ENCODE measurements at regions not wholly inside any gene's neighbourhood (a gene's known extent, or its start where the extent isn't known, plus 50 kb on each side); places are given as distances from the start of the nearest gene placed in this dataset.

DNA sequence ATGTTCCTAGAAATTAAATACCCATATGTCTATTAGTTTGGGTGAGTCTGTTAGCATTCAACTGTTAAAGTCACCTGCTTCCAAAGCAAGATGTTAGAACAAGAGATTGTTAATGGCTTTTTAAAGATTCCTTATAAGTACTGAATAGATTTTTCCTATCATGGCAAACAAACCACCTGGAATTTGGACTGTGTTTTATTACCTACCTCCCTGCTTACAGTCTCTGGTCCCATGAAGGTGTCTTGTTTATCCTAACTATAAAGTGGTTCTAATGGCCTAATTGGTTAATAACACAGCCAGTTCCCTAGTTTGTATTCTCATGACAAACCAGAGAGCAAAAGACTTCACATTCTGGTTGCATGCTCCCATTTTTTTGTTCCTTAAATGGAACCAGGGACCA is 149.5 kb downstream of the PPP1R2C start:
- no peak overlapping the region for H3K27ac ChIP-seq
- no peaks in the 10 kb centered on the region for H3K4me1 ChIP-seq
- TF ChIP-seq, protein P1, sequence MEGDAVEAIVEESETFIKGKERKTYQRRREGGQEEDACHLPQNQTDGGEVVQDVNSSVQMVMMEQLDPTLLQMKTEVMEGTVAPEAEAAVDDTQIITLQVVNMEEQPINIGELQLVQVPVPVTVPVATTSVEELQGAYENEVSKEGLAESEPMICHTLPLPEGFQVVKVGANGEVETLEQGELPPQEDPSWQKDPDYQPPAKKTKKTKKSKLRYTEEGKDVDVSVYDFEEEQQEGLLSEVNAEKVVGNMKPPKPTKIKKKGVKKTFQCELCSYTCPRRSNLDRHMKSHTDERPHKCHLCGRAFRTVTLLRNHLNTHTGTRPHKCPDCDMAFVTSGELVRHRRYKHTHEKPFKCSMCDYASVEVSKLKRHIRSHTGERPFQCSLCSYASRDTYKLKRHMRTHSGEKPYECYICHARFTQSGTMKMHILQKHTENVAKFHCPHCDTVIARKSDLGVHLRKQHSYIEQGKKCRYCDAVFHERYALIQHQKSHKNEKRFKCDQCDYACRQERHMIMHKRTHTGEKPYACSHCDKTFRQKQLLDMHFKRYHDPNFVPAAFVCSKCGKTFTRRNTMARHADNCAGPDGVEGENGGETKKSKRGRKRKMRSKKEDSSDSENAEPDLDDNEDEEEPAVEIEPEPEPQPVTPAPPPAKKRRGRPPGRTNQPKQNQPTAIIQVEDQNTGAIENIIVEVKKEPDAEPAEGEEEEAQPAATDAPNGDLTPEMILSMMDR (IDR thresholded peaks at IDR 0.05), result no peak
- DNase-seq (no peak), ATAC-seq (no peak)
- H3K36me3 ChIP-seq, result no peaks in the 10 kb centered on the region
- intact Hi-C loops (cut with DNase I), result no loop called here
- H3K4me3 ChIP-seq, result no peak overlapping the region
- no peaks in the 10 kb centered on the region for H3K9me3 ChIP-seq
- H3K27me3 ChIP-seq, result no peaks in the 10 kb centered on the region

DNA sequence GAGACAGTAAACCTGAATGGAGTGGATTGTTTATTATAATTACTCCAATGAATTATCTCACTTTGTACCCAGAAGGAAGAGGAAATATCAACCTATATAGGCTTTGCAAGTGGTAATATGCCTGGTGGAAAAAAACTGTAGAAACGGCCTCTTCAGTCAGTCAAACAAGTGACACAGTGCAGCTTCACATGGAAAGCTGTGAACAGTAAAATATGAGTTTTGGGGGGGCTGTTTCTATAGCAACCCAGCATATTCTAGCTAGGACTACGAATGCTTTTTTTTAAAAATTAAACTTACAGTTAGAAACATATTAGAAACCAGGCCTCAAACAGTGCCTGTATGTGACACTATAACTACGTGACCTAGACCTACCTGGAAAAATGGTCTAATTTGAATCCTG is 150.1 kb downstream of the PPP1R2C start:
- intact Hi-C loops (cut with DNase I), result no loop called here
- H3K27me3 ChIP-seq, result no peaks in the 10 kb centered on the region
- TF ChIP-seq, protein P1 (IDR thresholded peaks at IDR 0.05), result no peak
- DNase-seq (no peak), ATAC-seq (no peak)
- H3K4me3 ChIP-seq, result no peak overlapping the region
- H3K27ac ChIP-seq, result no peak overlapping the region
- H3K9me3 ChIP-seq, result no peaks in the 10 kb centered on the region
- no peaks in the 10 kb centered on the region for H3K4me1 ChIP-seq
- no peaks in the 10 kb centered on the region for H3K36me3 ChIP-seq

DNA sequence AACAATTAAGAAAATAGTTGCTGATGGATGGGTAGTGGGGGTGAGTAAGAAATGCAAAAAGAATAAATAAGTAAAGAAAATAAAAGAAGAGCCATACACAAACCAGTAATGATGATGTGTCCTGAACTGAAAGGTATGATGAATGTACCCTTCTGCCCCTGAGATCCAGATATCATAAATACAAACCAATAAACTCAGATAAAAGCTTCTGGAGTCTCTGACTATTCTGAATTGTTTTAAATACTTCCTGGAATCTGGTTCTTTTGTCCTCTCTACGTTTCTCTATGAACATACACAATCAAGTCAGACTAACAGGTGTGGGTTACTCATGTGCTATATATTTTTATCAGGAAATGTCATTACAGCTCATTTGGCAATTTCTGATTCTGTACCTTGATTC is 153.4 kb downstream of the PPP1R2C start:
- Histone ChIP-seq H3K36me3 (no peaks in the 10 kb centered on the region), H3K27ac (no peak overlapping the region), H3K4me3 (no peak overlapping the region), H3K27me3 (no peaks in the 10 kb centered on the region), H3K4me1 (no peaks in the 10 kb centered on the region), H3K9me3 (no peaks in the 10 kb centered on the region)
- TF ChIP-seq, protein P1 (IDR thresholded peaks at IDR 0.05), result no peak
- ATAC-seq (no peak), DNase-seq (no peak)
- intact Hi-C loops (cut with DNase I), result no loop called here

DNA sequence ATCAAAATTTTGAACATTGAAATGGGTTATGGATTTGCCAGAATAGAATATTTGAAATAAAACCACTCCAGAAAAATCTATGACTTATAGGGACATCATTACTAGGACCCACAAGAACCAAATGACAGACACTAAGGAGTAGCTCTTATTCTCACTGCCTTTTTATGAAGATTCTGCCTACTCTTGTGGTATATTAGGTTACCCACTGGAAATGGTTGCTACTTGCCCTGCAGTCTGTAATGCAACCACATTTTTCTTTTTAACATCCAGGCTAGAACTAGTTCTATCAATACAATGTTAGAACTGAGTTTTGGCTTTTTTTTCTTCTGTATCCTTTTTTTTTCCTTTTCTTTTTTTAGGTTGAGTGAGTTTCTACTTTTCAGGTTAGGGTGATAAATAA is 158.9 kb downstream of the PPP1R2C start:
- no peak for ATAC-seq
- Histone ChIP-seq H3K36me3 (no peaks in the 10 kb centered on the region), H3K4me1 (no peaks in the 10 kb centered on the region), H3K9me3 (no peaks in the 10 kb centered on the region), H3K27me3 (no peaks in the 10 kb centered on the region), H3K4me3 (no peak overlapping the region), H3K27ac (no peak overlapping the region)
- DNase-seq, result no peak
- intact Hi-C loops (cut with DNase I), result no loop called here
- TF ChIP-seq, protein P1 (IDR thresholded peaks at IDR 0.05), result no peak

DNA sequence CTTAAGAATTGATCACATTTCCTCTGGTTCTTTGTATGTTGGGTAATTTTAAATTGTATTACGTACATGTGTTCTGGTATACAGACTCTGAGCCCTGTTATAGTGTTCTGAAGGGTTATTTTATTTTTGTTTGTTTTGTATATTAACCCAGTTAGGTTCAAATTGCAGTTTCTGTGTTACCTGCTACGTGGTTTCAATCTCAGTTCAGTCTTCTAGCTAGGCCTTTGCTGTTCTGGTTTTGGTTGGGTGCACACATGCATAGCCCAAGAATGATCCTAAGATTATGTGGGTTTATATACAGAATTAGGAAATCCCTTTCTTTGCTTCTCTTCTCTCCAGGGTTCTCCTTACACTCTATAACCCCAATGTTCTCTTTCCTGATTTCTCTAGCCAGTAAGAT is 161.0 kb downstream of the PPP1R2C start:
- Histone ChIP-seq H3K4me1 (no peaks in the 10 kb centered on the region), H3K4me3 (no peak overlapping the region), H3K27me3 (no peaks in the 10 kb centered on the region), H3K27ac (no peak overlapping the region), H3K36me3 (no peaks in the 10 kb centered on the region), H3K9me3 (no peaks in the 10 kb centered on the region)
- DNase-seq (no peak), ATAC-seq (no peak)
- TF ChIP-seq, protein P1 (IDR thresholded peaks at IDR 0.05), result no peak
- intact Hi-C loops (cut with DNase I), result no loop called here
